H1 (cell line): ENCODE measurements at regions not wholly inside any gene's neighbourhood (a gene's known extent, or its start where the extent isn't known, plus 50 kb on each side); places are given as distances from the start of the nearest gene placed in this dataset.

Experiments
- CTCF ChIA-PET: fragments of 300-600 bp; sonication (Branson Sonifier 250); formaldehyde crosslinking; loops from one replicate; lab custom pipeline; 2021; ENCODE audit not compliant: partially characterized antibody; lab: Charles Lee
- POLR2A ChIA-PET: fragments of 300-600 bp; sonication (Branson Sonifier 250); formaldehyde crosslinking; loops from one replicate; lab custom pipeline; 2021; ENCODE audit warnings: inconsistent platforms; ENCODE audit not compliant: partially characterized antibody; lab: Charles Lee
- DNase-seq, 2 experiments: peaks; one replicate each; pipeline versions ENCODE4 v3.0.0 to v3.0.0-alpha.2; 2010 to 2022; ENCODE audit warnings: low spot score in 2 of 2, low read depth in 1 of 2, mixed read lengths in 1 of 2
- FAIRE-seq: peaks from 2 replicates; lab custom pipeline; 2011; peaks lifted over from hg19 to GRCh38; lab: Jason Lieb, UNC
- H2AFZ ChIP-seq: 2 replicates; pipeline ENCODE4 v1.8.1; 2012; ENCODE audit warnings: low read length, inconsistent platforms
- H2AK5ac ChIP-seq: 2 replicates; pipeline ENCODE4 v1.6.1; 2013; ENCODE audit warnings: low read depth, low read length
- H2BK120ac ChIP-seq: replicated peaks from 2 replicates; pipeline ENCODE3; 2013; ENCODE audit warnings: low read depth, low read length, inconsistent platforms
- H2BK12ac ChIP-seq: 2 replicates; pipeline ENCODE4 v1.6.1; 2013; ENCODE audit warnings: low read depth, low read length
- H2BK15ac ChIP-seq: 2 replicates; pipeline ENCODE4 v1.6.1; 2013; ENCODE audit warnings: low read length
- H2BK20ac ChIP-seq: 2 replicates; pipeline ENCODE4 v1.6.1; 2013; ENCODE audit warnings: low read length
- H2BK5ac ChIP-seq: 2 replicates; pipeline ENCODE4 v1.6.1; 2013; ENCODE audit warnings: low read depth, low read length
- H3K14ac ChIP-seq: 2 replicates; pipeline ENCODE4 v1.6.1; 2013; ENCODE audit warnings: inconsistent platforms; ENCODE audit not compliant: insufficient read length
- H3K18ac ChIP-seq: 2 replicates; pipeline ENCODE4 v1.6.1; 2013; ENCODE audit warnings: low read length; ENCODE audit errors: extremely low read depth
- H3K23ac ChIP-seq: 2 replicates; pipeline ENCODE4 v1.6.1; 2013; ENCODE audit warnings: inconsistent platforms; ENCODE audit not compliant: insufficient read length
- H3K23me2 ChIP-seq: 2 replicates; pipeline ENCODE4 v1.6.1; 2013; ENCODE audit warnings: low read depth, low read length
- H3K27ac ChIP-seq: 2 replicates; pipeline ENCODE4 v1.6.1; 2011; ENCODE audit warnings: low read depth, low read length, inconsistent platforms
- H3K27me3 ChIP-seq, 4 experiments: replicated peaks in 1 of 4; 1 replicate in 1 of 4; 2 replicates in 3 of 4; pipeline versions ENCODE4 v1.6.1 to v1.8.1; 2011 to 2013; ENCODE audit warnings: low read length in 3 of 4, mild to moderate bottlenecking in 3 of 4, inconsistent platforms in 2 of 4, mixed read lengths in 2 of 4, moderate library complexity in 1 of 4; ENCODE audit not compliant: control insufficient read depth in 3 of 4, insufficient read depth in 3 of 4; ENCODE audit errors: extremely low read depth in 1 of 4
- H3K36me3 ChIP-seq, 4 experiments: 2 replicates each; pipeline versions ENCODE4 v1.6.1 to v1.8.1; 2011 to 2013; ENCODE audit warnings: mild to moderate bottlenecking in 4 of 4, low read length in 3 of 4, moderate library complexity in 2 of 4, control low read depth in 1 of 4, inconsistent platforms in 1 of 4; ENCODE audit not compliant: insufficient read depth in 4 of 4, control insufficient read depth in 2 of 4
- H3K4ac ChIP-seq: replicated peaks from 2 replicates; pipeline ENCODE3; 2013; ENCODE audit warnings: low read length, low read depth, mixed read lengths, inconsistent platforms; ENCODE audit not compliant: insufficient read length
- H3K4me1 ChIP-seq, 4 experiments: replicated peaks in 1 of 4; 1 replicate in 1 of 4; 2 replicates in 3 of 4; pipeline versions ENCODE4 v1.6.1 to v1.8.1; 2011 to 2013; ENCODE audit warnings: low read length in 3 of 4, inconsistent platforms in 2 of 4, mixed read lengths in 1 of 4; ENCODE audit not compliant: insufficient read depth in 4 of 4, control insufficient read depth in 3 of 4
- H3K4me2 ChIP-seq, 2 experiments: 2 replicates each; pipeline versions ENCODE4 v1.6.1 to v1.8.1; 2011 to 2013; ENCODE audit warnings: low read depth in 2 of 2, low read length in 2 of 2, control low read depth in 1 of 2, inconsistent platforms in 1 of 2, mild to moderate bottlenecking in 1 of 2; ENCODE audit not compliant: insufficient read depth in 1 of 2
- H3K4me3 ChIP-seq, 4 experiments: fragments of 200-600, 300-600 bp in 1 of 4; sonication (generic), shearing (Covaris generic), sonication (Bioruptor Twin) in 1 of 4; 2 replicates each; pipeline versions ENCODE4 v1.5.1 to v1.8.1; 2011 to 2016; ENCODE audit warnings: low read length in 4 of 4, low read depth in 3 of 4, control low read depth in 2 of 4, inconsistent platforms in 2 of 4, mild to moderate bottlenecking in 2 of 4, mixed read lengths in 1 of 4, moderate library complexity in 1 of 4; ENCODE audit not compliant: insufficient read depth in 2 of 4; ENCODE audit errors: extremely low read depth in 1 of 4
- H3K56ac ChIP-seq: replicated peaks from 2 replicates; pipeline ENCODE3; 2013; ENCODE audit warnings: low read depth, mild to moderate bottlenecking, mixed read lengths, low read length, inconsistent platforms; ENCODE audit not compliant: insufficient read length
- H3K79me1 ChIP-seq: 2 replicates; pipeline ENCODE4 v1.6.1; 2013; ENCODE audit warnings: low read depth, low read length, control low read depth
- H3K79me2 ChIP-seq, 2 experiments: 2 replicates each; pipeline versions ENCODE4 v1.6.1 to v1.8.1; 2012 to 2013; ENCODE audit warnings: low read length in 2 of 2, mild to moderate bottlenecking in 2 of 2, inconsistent platforms in 1 of 2; ENCODE audit not compliant: insufficient read depth in 2 of 2, control insufficient read depth in 1 of 2
- H3K9ac ChIP-seq, 4 experiments: replicated peaks in 1 of 4; 1 replicate in 1 of 4; 2 replicates in 3 of 4; pipeline versions ENCODE4 v1.6.1 to v1.8.1; 2011 to 2013; ENCODE audit warnings: low read depth in 3 of 4, low read length in 3 of 4, control low read depth in 2 of 4, mild to moderate bottlenecking in 2 of 4, moderate library complexity in 2 of 4, inconsistent platforms in 1 of 4; ENCODE audit errors: extremely low read depth in 1 of 4
- H3K9me3 ChIP-seq, 2 experiments: 2 replicates each; pipeline versions ENCODE4 v1.6.1 to v1.8.1; 2012 to 2013; ENCODE audit warnings: mild to moderate bottlenecking in 2 of 2, moderate library complexity in 2 of 2, control low read depth in 1 of 2, inconsistent platforms in 1 of 2, low read depth in 1 of 2, low read length in 1 of 2, mixed read lengths in 1 of 2; ENCODE audit not compliant: insufficient read depth in 2 of 2
- H4K20me1 ChIP-seq, 2 experiments: replicated peaks in 1 of 2; 2 replicates each; pipeline versions ENCODE3 to v1.8.1; 2011 to 2013; ENCODE audit warnings: inconsistent platforms in 2 of 2, low read length in 2 of 2, mild to moderate bottlenecking in 1 of 2; ENCODE audit not compliant: insufficient read depth in 2 of 2, control insufficient read depth in 1 of 2
- H4K5ac ChIP-seq: 2 replicates; pipeline ENCODE4 v1.6.1; 2013; ENCODE audit warnings: low read length, low read depth, mixed read lengths, inconsistent platforms; ENCODE audit not compliant: insufficient read length
- H4K8ac ChIP-seq: 2 replicates; pipeline ENCODE4 v1.8.0; 2013; ENCODE audit warnings: mild to moderate bottlenecking, moderate library complexity, low read length, inconsistent platforms; ENCODE audit not compliant: insufficient read depth; ENCODE audit errors: extremely low read depth
- H4K91ac ChIP-seq: replicated peaks from 2 replicates; pipeline ENCODE3; 2013; ENCODE audit warnings: low read length, mixed read lengths, inconsistent platforms; ENCODE audit not compliant: insufficient read length
- CHD2 ChIP-seq: IDR thresholded peaks from 2 replicates; pipeline ENCODE4 v1.6.1; 2012; ENCODE audit warnings: low read length, improper control_type of control experiment
- WGBS, 2 experiments: shearing (Covaris generic) in 1 of 2; methylation state at CpG; one replicate each; pipeline versions ENCODE4 v1.1.6 to v1.1.7; 2013 to 2015; ENCODE audit warnings: low lambda C conversion rate in 2 of 2, mixed read lengths in 2 of 2, inconsistent platforms in 1 of 2, low coverage in 1 of 2, missing lambda C conversion rate in 1 of 2; ENCODE audit not compliant: insufficient replicate concordance in 2 of 2, insufficient coverage in 1 of 2, insufficient read length in 1 of 2; ENCODE audit errors: extremely low coverage in 1 of 2, missing lambda C conversion rate in 1 of 2; 5-methylcytosine and 5-hydroxymethylcytosine counted together

GRCh38 chr6:122042960-122043735 is 356.3 kb upstream of the HSF2 start:
- ChIA-PET CTCF (interaction anchor here (0.8 kb wide), 1 partner anchor 9 kb away, joined by 3 read pairs; no protein-coding TSS in a partner anchor), POLR2A (no interaction called here)
- H4K8ac ChIP-seq = no peak overlapping the region
- H2BK12ac ChIP-seq = no peak overlapping the region
- no peak overlapping the region for H3K9ac ChIP-seq
- no peaks in the 10 kb centered on the region for H4K20me1 ChIP-seq
- H3K23me2 ChIP-seq = no peaks in the 10 kb centered on the region
- H3K4me3 ChIP-seq = no peak overlapping the region
- H3K56ac ChIP-seq = no peak overlapping the region
- no peak overlapping the region for H3K4ac ChIP-seq
- no peak overlapping the region for H2BK120ac ChIP-seq
- no peak overlapping the region for H3K27ac ChIP-seq
- no peak for DNase-seq
- no peak overlapping the region for H4K5ac ChIP-seq
- 0 out of 4 replicates have a peak, but pooled peaks cover 0 to 3% of the 10 kb centered on the region in 2 experiments for H3K9me3 ChIP-seq
- no peak overlapping the region for H2BK15ac ChIP-seq
- H2AFZ ChIP-seq = no peak overlapping the region
- no peak overlapping the region for H3K18ac ChIP-seq
- no peak for TF ChIP-seq CHD2
- no peaks in the 10 kb centered on the region for H3K27me3 ChIP-seq
- no peak overlapping the region for H2BK5ac ChIP-seq
- no peak overlapping the region for H3K14ac ChIP-seq
- H3K4me1 ChIP-seq = no peaks in the 10 kb centered on the region
- no peak overlapping the region for H3K4me2 ChIP-seq
- no peak overlapping the region for H2AK5ac ChIP-seq
- H2BK20ac ChIP-seq = no peak overlapping the region
- no peaks in the 10 kb centered on the region for H3K79me2 ChIP-seq
- WGBS, 2 experiments = 85% methylated on average over 9 of the region's 9 CpGs; no CpG with 5 or more reads in 1 of the 2 experiments
- H3K23ac ChIP-seq = no peak overlapping the region
- FAIRE-seq = peak; percentile 24
- no peaks in the 10 kb centered on the region for H3K79me1 ChIP-seq
- H4K91ac ChIP-seq = no peak overlapping the region
- H3K36me3 ChIP-seq = no peaks in the 10 kb centered on the region
